ENCODE measurements at regions not wholly inside any gene's neighbourhood (a gene's known extent, or its start where the extent isn't known, plus 50 kb on each side); places are given as distances from the start of the nearest gene placed in this dataset.

DNA sequence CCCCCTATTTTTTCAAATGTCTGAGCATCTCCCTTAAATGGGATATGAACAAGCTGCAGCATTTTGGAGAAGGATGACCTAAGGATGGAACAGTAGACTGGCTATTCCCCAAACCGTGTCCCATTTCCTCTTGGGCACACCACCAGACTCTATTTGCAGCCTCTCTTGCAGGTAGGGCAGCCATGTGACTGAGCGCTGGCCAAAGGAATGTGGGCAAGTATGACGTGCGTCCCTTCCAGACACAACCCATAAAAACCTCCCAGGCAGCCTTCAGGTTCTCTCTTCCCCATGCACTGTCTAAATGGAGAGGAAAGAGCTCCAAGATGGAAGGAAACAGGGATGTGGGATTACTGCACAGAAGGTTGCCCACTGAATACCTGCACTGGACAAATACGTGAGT is 149.7 kb downstream of the CCT6B start:
- TF ChIP-seq GATA2 (IDR thresholded peaks at IDR 0.05; ENCODE audit: low read depth, low read length) (no peak), GATA3 (IDR thresholded peaks at IDR 0.05; ENCODE audit: low read depth, low read length) (no peak)

All from SH-SY5Y (cell line).